BJ (cell line): ENCODE measurements at regions not wholly inside any gene's neighbourhood (a gene's known extent, or its start where the extent isn't known, plus 50 kb on each side); places are given as distances from the start of the nearest gene placed in this dataset.
"Not testable (repeated sequence)": the region's sequence is repeated elsewhere in the genome, so short reads cannot be mapped to it uniquely, and the experiment has no call there.

Source experiments
- CTCF ChIA-PET: fragments of 350-600 bp; formaldehyde crosslinking; extraction: SDS; loops from one replicate; lab custom pipeline; 2021; ENCODE audit warnings: antibody characterized with exemption, inconsistent platforms; lab: Yijun Ruan, JAX
- POLR2A ChIA-PET: fragments of 300-600 bp; sonication (Branson Sonifier 250); formaldehyde crosslinking; extraction: SDS; loops from one replicate; lab custom pipeline; 2021; ENCODE audit warnings: antibody characterized with exemption; lab: Charles Lee
- DNase-seq: peaks from one replicate; pipeline ENCODE4 v3.0.0-alpha.2; 2011; ENCODE audit warnings: low read depth
- H3K27me3 ChIP-seq: 2 replicates; pipeline ENCODE4 v1.6.0; 2011; ENCODE audit warnings: low read length; ENCODE audit not compliant: control insufficient read depth, insufficient read depth
- H3K36me3 ChIP-seq: 2 replicates; pipeline ENCODE4 v1.5.1; 2011; ENCODE audit warnings: low read length; ENCODE audit not compliant: control insufficient read depth, insufficient read depth
- H3K4me3 ChIP-seq: 2 replicates; pipeline ENCODE4 v1.5.1; 2011; ENCODE audit warnings: low read depth, mild to moderate bottlenecking, control low read depth, low read length
- CTCF ChIP-seq: IDR thresholded peaks from 2 replicates; pipeline ENCODE4 v1.5.1; 2011; ENCODE audit warnings: low read depth, mild to moderate bottlenecking, control low read depth, inconsistent platforms, low read length, moderate library complexity; ENCODE audit not compliant: insufficient read depth

GRCh38 chr7:54419209-54419608, 123.0 kb upstream of the VSTM2A start:
- CTCF ChIA-PET = no interaction called here
- no peaks in the 10 kb centered on the region for H3K27me3 ChIP-seq
- H3K4me3 ChIP-seq = no peak overlapping the region
- no peak for DNase-seq
- TF ChIP-seq CTCF = no peak
- no peaks in the 10 kb centered on the region for H3K36me3 ChIP-seq
- POLR2A ChIA-PET = no interaction called here

GRCh38 chr7:54426406-54426805, 115.8 kb upstream of the VSTM2A start:
- Histone ChIP-seq H3K4me3 (no peak overlapping the region), H3K36me3 (no peaks in the 10 kb centered on the region), H3K27me3 (no peaks in the 10 kb centered on the region)
- CTCF ChIA-PET = no interaction called here
- no peak for DNase-seq
- POLR2A ChIA-PET = no interaction called here
- no peak for TF ChIP-seq CTCF

- no peak for DNase-seq
- no peaks in the 10 kb centered on the region for H3K36me3 ChIP-seq
- H3K27me3 ChIP-seq = no peaks in the 10 kb centered on the region
- ChIA-PET POLR2A (no interaction called here), CTCF (no interaction called here)
- no peak overlapping the region for H3K4me3 ChIP-seq
- no peak for TF ChIP-seq CTCF
Measured at GRCh38 chr7:54429111-54429510, 113.1 kb upstream of the VSTM2A start.

- ChIA-PET CTCF (no interaction called here), POLR2A (no interaction called here)
- no peaks in the 10 kb centered on the region for H3K27me3 ChIP-seq
- TF ChIP-seq CTCF = no peak
- H3K36me3 ChIP-seq = no peaks in the 10 kb centered on the region
- no peak overlapping the region for H3K4me3 ChIP-seq
- DNase-seq = no peak
Measured at GRCh38 chr7:54439391-54439790, 102.8 kb upstream of the VSTM2A start.

GRCh38 chr7:54444046-54444686, 98.0 kb upstream of the VSTM2A start:
- DNase-seq, H3K36me3 ChIP-seq, H3K4me3 ChIP-seq, H3K27me3 ChIP-seq, CTCF ChIA-PET, POLR2A ChIA-PET: not testable (repeated sequence)

GRCh38 chr7:54453168-54453567, 89.0 kb upstream of the VSTM2A start:
- POLR2A ChIA-PET, DNase-seq, H3K36me3 ChIP-seq, H3K4me3 ChIP-seq, H3K27me3 ChIP-seq: not testable (repeated sequence)
- CTCF ChIA-PET = interaction anchor here (1.2 kb wide), 1 partner anchor 27 kb away, joined by 4 read pairs; no protein-coding TSS in a partner anchor

- H3K36me3 ChIP-seq, POLR2A ChIA-PET, H3K4me3 ChIP-seq, H3K27me3 ChIP-seq, DNase-seq: not testable (repeated sequence)
- CTCF ChIA-PET = interaction anchor here (1.4 kb wide), 1 partner anchor 9 kb away, joined by 3 read pairs; no protein-coding TSS in a partner anchor
Measured at GRCh38 chr7:54454700-54455099, 87.5 kb upstream of the VSTM2A start.
